NCI-H524 treated with DMSO at 0.1 percent for 48 hours (cell line): ENCODE measurements at regions not wholly inside any gene's neighbourhood (a gene's known extent, or its start where the extent isn't known, plus 50 kb on each side); places are given as distances from the start of the nearest gene placed in this dataset.

Source experiments
- DNase-seq: peaks from one replicate; lab custom pipeline; 2025; lab: John Stamatoyannopoulos, UW

DNA sequence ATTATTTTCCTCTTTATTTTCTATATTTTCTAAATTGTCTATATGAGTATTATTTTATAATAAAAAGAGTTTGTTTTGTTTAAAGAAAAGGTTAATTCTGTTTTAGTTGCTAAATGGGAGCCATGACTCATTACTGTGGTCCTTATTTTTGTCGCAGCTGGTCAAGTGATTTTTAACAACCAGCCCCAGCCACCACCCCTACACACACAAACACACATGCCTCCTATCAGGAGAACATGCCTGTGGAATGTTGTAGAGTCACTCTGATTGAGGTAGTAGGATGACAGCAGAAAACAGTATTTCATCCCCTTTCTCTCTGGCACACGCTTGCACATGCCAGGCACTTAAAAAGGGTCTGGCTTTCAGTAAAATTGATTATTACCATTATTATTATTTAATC lies 68.6 kb upstream of the GDF10 start:
- no peak for DNase-seq

DNA sequence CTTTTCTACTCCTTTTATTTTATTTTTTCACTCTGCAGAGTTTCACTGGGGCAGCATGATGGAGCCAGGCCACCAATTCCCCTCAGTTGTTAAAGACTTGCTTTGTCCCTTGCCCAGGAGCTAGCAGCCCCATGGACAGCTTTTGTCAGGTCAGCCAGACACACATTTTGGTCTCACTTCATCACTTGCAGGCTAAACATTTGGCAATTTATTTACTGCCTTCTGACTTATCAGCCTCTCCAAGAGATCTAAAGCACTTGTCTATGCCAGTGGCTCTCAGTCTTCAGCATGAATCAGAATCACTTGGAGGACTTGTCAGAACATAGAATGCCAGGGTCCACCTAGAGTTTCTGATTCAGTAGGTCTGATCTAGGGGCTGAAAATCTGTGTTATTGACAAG lies 66.4 kb upstream of the GDF10 start:
- DNase-seq: no peak

- no peak for DNase-seq
Observed at GRCh38 chr10:47235484-47235883, 64.5 kb upstream of the GDF10 start.

- no peak for DNase-seq
Observed at GRCh38 chr10:47237316-47238260, 62.4 kb upstream of the GDF10 start.

GRCh38 chr10:47238331-47239095 lies 61.5 kb upstream of the GDF10 start:
- no peak for DNase-seq

GRCh38 chr10:47239211-47239610 lies 60.8 kb upstream of the GDF10 start:
- DNase-seq: no peak

DNA sequence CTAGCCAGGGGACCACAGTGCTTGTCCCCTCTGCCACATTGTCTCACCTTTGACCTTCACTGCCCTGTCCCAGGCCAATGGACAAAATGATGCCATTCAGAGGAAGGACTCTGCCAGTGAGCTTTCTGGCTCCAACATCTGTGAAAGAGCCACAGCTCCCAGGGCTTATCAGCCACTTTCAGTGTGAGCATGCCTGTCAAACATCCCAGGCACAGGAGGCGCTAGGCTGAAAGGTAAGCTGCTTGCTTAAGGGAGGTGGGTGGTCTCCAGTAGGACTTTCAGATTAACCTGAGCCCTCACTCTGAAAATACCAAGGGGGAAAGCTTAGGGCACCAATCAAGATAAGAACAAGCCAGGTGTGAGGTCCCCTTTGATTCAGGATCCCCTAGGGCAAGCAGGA lies 59.8 kb upstream of the GDF10 start:
- no peak for DNase-seq

- no peak for DNase-seq
Observed at GRCh38 chr10:47241256-47241655, 58.7 kb upstream of the GDF10 start.

GRCh38 chr10:47241946-47242867 lies 57.8 kb upstream of the GDF10 start:
- no peak for DNase-seq

GRCh38 chr10:47243356-47243755 lies 56.6 kb upstream of the GDF10 start:
- no peak for DNase-seq

DNA sequence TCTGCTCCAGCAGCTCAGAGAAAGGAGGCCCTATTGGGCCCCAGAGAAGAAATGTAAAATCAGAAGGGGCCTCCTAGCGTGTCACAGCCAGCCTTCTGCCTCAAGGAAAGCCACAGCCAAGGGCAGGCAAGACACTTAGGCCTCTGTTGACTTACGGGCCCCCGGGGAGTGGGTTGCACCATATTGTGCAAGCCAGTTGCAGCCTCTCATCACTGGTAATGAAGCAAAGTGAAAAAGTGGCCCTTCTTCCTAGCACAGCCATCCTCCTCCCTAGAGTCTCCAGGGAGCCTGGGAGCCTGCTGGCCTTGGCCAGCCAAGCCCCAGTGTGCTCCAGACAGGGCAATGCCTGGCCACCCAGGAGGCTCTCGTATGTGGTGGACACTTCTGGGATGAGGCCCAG lies 56.2 kb upstream of the GDF10 start:
- no peak for DNase-seq

- DNase-seq: no peak
Observed at GRCh38 chr10:47244560-47245500, 55.2 kb upstream of the GDF10 start.

DNA sequence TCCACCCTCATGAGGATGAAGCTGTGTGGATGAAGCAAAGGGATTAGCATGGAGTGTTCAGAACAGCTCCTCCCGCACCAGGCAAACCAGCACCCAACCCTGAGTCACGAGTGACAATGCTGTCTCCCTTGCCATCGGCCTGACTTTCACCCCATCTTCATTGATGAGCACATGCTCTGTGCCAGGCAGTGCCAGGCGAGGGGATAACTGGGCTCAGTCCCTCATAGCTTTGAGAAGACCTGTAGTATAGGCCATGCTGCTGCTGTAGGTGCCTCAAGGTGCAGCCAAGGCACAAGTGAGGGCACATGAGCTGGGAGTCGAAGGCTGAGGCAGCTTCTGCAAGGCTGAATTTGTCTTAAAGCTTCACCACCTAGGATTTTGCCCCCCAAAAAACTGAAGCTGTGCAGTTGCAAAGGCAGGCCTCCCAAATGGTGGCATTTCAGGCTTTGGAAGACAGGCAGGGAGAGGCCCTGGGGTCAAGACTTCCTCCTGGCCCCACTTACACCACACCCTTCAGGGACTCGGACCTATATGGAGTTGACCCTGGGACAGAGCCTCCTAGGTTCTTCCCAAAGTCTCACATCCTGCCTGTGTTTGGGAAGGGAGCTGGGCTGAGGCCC lies 54.2 kb upstream of the GDF10 start:
- no peak for DNase-seq

GRCh38 chr10:47246406-47247147 lies 53.4 kb upstream of the GDF10 start:
- DNase-seq: no peak

DNA sequence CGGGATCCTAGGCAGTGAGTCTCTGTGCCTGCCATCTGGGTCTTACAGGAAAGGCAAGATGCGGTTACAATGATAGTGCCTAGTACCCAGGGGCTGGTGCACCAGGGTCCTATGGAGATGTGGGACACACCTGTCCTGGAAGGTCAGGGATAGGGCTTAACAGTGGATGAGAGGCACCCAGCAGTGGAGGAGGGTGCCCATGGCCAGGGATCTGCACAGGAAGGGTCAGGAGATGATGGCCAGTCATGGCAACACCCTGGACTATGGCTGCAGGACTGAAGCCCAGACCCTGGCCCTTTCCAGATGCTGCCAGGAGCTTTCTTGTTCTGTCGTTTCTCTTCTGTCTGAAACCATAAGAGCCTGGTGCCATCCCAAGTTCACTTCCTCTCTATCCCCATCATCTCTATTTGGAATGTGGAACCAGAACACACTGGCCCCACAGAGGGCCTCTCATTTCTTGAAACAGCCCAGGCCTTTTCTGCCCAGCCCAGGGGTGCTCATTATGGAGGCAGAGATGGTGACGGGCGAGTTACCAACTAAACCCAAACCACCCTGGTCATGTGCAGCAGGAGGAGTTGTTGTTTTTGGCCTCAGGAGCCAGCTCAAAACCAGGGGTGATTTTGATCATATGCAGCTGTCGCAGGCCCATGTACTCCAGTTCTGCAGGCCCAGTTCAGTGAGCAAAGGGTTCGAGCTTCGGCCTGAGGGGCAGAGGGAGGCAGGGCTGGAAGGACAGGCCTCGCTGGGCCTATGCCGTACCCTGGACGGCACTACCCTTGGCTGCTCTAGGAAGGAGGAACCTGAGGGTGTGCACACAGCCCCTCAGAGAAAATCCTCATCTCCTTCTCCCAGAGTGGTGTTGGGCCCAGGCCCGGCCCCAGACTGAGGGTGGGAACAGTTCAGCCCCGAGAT lies 52.6 kb upstream of the GDF10 start:
- DNase-seq: no peak

DNA sequence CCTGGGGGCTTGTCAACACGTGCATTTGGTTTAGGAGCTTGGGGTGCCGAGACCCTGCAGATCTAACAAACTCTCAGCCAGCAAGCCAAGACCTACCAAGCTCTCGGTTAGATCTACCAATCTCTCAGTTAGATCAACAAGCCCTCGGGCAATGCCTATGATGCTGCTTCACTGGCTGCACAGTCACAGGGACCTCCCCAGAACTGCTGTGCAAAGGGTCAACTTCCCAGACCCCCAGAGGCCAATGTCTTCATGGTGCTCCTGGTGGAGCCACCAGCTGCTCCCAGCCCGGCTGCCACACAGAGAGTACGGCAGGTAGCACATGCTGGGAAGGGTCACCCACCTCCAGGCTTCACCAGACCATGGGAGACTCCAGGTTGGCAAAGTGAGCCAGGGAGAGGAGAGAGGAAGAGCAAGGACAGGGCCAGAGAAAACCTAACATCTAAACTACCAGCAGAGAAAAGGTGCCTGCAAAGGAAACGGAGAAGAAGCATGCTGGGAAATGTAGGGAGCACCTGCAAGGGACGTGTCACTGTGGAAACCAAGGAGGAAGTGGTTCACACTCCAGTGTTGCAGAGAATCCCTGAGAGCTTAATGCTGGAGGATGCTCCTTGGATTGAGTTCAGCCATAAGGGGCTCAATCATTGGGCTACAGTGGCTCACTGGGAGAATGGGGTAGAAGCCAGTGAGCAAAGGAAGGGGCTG lies 51.5 kb upstream of the GDF10 start:
- DNase-seq: no peak

GRCh38 chr10:47249881-47250280 lies 50.1 kb upstream of the GDF10 start:
- no peak for DNase-seq
